ENCODE measurements at regions not wholly inside any gene's neighbourhood (a gene's known extent, or its start where the extent isn't known, plus 50 kb on each side); places are given as distances from the start of the nearest gene placed in this dataset.

- Histone ChIP-seq H3K4me1 (no peaks in the 10 kb centered on the region), H3K36me3 (no peaks in the 10 kb centered on the region), H3K27me3 (ENCODE audit: low read depth) (peaks cover 1% of the 10 kb centered on the region), H3K27ac (no peak overlapping the region), H3K9me3 (no peaks in the 10 kb centered on the region), H3K4me3 (no peak overlapping the region)
- no peak for TF ChIP-seq CTCF (IDR thresholded peaks at IDR 0.05)
- intact Hi-C loops (cut with DNase I): no loop called here
- no peak for ATAC-seq
- DNase-seq: no peak
These were observed 153.3 kb upstream of the RAG2 start for GRCh38 chr11:36751335-36751781.

- DNase-seq (no peak), ATAC-seq (no peak)
- intact Hi-C loops (cut with DNase I): no loop called here
- no peaks in the 10 kb centered on the region for H3K4me1 ChIP-seq
- no peak overlapping the region for H3K4me3 ChIP-seq
- no peaks in the 10 kb centered on the region for H3K9me3 ChIP-seq
- H3K27me3 ChIP-seq (ENCODE audit: low read depth): peaks cover 4% of the 10 kb centered on the region
- no peak overlapping the region for H3K27ac ChIP-seq
- H3K36me3 ChIP-seq: no peaks in the 10 kb centered on the region
- no peak for TF ChIP-seq CTCF (IDR thresholded peaks at IDR 0.05)
These were observed 152.3 kb upstream of the RAG2 start for GRCh38 chr11:36750349-36750748.

- Histone ChIP-seq H3K27ac (no peak overlapping the region), H3K4me1 (no peaks in the 10 kb centered on the region), H3K4me3 (no peak overlapping the region), H3K9me3 (no peaks in the 10 kb centered on the region), H3K36me3 (no peaks in the 10 kb centered on the region), H3K27me3 (ENCODE audit: low read depth) (peaks cover 4% of the 10 kb centered on the region)
- DNase-seq: no peak
- ATAC-seq: no peak
- TF ChIP-seq CTCF (IDR thresholded peaks at IDR 0.05): no peak
- intact Hi-C loops (cut with DNase I): no loop called here
These were observed 150.8 kb upstream of the RAG2 start for GRCh38 chr11:36748836-36749235.

- ATAC-seq (peak; percentile 98), DNase-seq (peak; percentile 83)
- Histone ChIP-seq H3K27ac (no peak overlapping the region), H3K36me3 (no peaks in the 10 kb centered on the region), H3K4me1 (no peaks in the 10 kb centered on the region), H3K4me3 (no peak overlapping the region), H3K27me3 (ENCODE audit: low read depth) (peaks cover 4% of the 10 kb centered on the region), H3K9me3 (no peaks in the 10 kb centered on the region)
- peak; percentile 97 for TF ChIP-seq CTCF (IDR thresholded peaks at IDR 0.05)
- intact Hi-C loops (cut with DNase I): no loop called here
These were observed 149.1 kb upstream of the RAG2 start for GRCh38 chr11:36746886-36747710.

GRCh38 chr11:36744375-36745168, 146.5 kb upstream of the RAG2 start:
- H3K4me1 ChIP-seq: no peaks in the 10 kb centered on the region
- TF ChIP-seq CTCF (IDR thresholded peaks at IDR 0.05): peak; percentile 74
- no peak overlapping the region for H3K4me3 ChIP-seq
- intact Hi-C loops (cut with DNase I): no loop called here
- H3K27me3 ChIP-seq (ENCODE audit: low read depth): peaks cover 4% of the 10 kb centered on the region
- DNase-seq: peak; percentile 79
- no peaks in the 10 kb centered on the region for H3K36me3 ChIP-seq
- H3K9me3 ChIP-seq: no peaks in the 10 kb centered on the region
- ATAC-seq: peak; percentile 69
- no peak overlapping the region for H3K27ac ChIP-seq
